DMS114 treated with DMSO at 0.1 percent for 48 hours (cell line): ENCODE measurements at regions not wholly inside any gene's neighbourhood (a gene's known extent, or its start where the extent isn't known, plus 50 kb on each side); places are given as distances from the start of the nearest gene placed in this dataset.
A peak's percentile ranks its signal among the peaks of the same experiment; 100 is the strongest.
"Not testable (repeated sequence)": the region's sequence is repeated elsewhere in the genome, so short reads cannot be mapped to it uniquely, and the experiment has no call there.

Experiments
- DNase-seq: peaks from one replicate; lab custom pipeline; 2025; ENCODE audit not compliant: unreplicated experiment; lab: John Stamatoyannopoulos, UW

DNA sequence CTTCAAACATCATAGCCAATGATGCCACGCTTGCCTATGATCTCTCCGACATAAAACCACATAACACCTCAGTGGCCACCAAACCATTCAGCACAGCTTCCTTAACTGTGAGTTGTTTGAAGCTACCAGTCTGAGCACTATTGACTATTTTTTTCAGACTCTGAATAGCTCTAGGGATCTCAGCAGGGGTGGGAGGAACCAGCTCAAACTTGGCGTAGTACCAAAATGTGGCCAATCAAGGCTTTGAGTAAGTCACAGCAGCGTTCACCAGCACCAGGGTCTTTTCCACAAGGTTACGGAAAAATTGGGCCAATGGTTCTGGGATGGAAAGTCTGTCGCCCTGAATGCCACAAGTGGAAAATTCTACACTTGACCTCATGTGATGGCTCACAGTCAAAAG lies 70.6 kb downstream of the SMPDL3A start:
- DNase-seq = no peak

DNA sequence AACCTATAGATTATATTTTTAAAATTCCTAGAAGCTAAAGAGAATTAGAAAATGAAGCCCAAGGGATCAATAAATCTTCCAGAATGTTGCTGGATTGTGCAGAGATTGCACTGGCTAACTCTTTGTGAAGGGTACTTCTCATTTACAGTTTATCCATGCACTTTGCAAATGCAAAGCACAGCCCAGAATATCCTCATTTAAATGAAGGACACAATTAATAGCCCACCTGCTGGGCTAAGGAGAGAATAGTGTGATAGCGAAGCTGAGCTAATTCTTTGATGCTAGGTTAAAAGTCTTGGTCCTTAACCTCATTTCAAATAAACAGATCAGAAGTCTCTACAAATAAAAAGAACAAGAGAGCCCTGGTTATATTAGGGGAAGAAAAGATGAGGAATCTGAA lies 72.5 kb downstream of the SMPDL3A start:
- no peak for DNase-seq

GRCh38 chr6:122868137-122868536 lies 79.1 kb downstream of the SMPDL3A start:
- no peak for DNase-seq

GRCh38 chr6:122869437-122870024 lies 80.5 kb downstream of the SMPDL3A start:
- DNase-seq = peak; percentile 44

- no peak for DNase-seq
Measured at GRCh38 chr6:122871079-122871478, 82.0 kb downstream of the SMPDL3A start.

GRCh38 chr6:122872311-122872710 lies 83.3 kb downstream of the SMPDL3A start:
- DNase-seq = no peak

- no peak for DNase-seq
Measured at GRCh38 chr6:122877302-122877701, 88.2 kb downstream of the SMPDL3A start.

DNA sequence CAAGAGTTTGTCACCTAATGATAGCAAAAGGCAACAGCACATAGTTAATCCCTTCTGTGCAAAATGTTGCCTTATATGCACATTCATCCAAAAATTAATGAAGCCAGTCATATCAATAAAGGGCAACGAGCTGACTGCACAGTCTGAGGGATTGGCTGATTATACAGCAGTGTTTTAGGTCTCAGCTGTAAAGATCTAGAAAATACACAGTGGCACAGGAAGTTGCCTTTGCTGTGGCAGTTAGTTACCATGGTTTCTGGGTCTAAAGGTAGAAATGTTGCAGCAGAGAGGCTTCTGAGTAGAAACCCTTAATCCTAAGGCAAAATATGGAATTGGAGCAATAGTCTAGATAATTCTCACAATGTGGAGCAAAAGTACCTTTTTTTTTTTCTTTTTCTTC lies 89.7 kb downstream of the SMPDL3A start:
- DNase-seq = no peak

GRCh38 chr6:122886481-122886880 lies 97.4 kb downstream of the SMPDL3A start:
- DNase-seq = no peak

DNA sequence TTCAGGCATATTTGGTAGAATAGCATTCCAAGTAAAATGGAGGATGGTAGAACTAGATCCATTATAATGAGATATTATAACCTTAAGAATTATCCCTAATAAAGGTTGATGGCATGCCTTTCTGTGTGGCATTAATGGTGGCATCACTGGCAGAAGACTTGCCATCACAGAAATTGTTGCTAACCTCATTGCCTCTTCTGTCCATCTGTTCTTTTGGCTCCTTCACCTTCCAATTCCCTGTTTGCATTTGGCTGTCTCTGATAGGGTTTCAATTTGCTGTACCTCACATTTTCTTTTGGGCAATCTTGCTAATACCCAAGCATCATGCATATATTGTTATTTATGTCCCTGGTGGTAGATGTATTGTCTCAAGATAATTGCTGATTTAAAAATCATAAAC lies 98.9 kb downstream of the SMPDL3A start:
- no peak for DNase-seq

GRCh38 chr6:122888680-122889079 lies 99.6 kb downstream of the SMPDL3A start:
- DNase-seq = not testable (repeated sequence)

DNA sequence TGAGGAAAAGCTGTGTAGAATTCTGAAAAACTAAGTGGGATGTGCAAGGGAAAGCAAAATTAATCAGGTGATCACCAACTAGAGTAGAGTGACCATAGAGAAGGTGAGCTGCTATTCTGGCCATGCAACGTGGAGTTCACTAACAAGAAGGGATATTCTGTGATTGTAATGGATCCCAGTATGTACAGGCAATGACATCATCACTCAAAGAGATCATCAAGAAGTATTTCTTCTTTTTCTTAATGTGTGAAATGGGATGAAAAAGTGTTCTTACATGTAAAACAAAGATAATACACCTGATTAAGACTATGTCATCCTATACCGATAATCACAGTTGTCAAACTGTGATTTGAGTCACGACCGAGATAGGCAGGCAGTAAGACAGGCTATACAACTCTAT lies 101.2 kb downstream of the SMPDL3A start:
- no peak for DNase-seq

GRCh38 chr6:122894791-122895190 lies 101.2 kb upstream of the CLVS2 start:
- no peak for DNase-seq

GRCh38 chr6:122902326-122902725 lies 93.7 kb upstream of the CLVS2 start:
- no peak for DNase-seq

DNA sequence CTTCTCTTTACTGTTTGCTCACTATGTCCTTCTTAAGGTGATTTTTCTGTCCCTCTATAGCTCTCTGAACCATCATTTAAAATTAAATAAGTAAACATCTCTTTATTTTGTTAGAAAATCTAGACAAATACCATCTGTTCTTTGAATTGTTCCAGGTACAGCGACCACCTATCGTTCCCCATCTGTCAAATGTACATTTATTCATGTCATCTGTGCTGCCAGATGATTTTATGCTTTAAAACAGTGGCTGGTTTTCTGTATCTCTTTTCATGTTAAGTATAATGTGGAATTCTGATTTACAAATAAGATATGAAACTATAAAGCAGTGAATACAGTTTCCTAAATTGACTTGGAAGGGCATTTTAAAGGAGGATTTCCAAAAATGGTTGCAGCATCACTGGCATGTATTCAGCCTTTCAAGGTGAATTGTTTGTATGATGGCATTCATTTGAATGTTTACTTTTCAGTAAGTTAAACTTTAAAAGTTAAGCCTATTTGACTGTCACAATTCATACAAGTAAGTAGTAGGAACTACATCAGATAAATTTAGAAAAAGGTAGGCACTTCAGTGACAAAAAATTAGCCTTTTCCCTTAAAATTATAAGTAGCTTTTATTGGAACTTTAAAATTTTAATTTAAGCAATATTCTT lies 92.6 kb upstream of the CLVS2 start:
- no peak for DNase-seq

DNA sequence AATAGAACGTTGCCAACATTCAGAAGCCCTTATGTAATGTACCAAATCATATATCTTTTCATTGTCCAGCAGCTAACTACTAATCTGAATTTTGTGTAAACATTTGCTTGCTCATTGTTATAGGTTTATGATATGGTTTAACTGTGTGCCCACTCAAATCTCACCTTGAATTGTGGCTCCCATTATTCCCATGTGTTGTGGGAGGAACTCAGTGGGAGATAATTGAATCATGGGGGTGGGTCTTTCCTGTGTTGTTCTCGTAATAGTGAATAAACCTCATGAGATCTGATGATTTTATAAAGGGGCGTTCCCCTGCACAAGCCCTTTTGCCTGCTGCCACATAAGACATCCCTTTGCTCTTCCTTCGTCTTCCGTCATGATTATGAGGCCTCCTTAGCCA lies 91.9 kb upstream of the CLVS2 start:
- no peak for DNase-seq

DNA sequence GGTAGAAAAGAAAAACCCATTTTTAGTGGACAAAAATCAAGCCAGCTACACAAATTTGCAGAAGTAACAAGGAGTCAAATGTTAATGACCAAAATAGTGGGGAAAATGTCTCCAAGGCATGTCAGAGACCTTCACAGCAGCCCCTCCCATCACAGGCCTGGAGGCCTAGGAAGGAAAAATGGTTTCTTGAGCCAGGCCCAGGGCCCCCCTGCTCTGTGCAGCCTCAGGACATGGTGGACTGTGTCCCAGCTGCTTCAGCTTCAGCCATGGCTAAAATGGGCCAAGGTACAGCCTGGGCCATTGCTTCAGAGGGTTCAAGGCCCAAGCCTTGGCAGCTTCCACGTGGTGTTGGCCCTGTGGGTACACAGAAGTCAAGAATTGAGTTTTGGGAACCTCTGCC lies 82.5 kb upstream of the CLVS2 start:
- DNase-seq = no peak

DNA sequence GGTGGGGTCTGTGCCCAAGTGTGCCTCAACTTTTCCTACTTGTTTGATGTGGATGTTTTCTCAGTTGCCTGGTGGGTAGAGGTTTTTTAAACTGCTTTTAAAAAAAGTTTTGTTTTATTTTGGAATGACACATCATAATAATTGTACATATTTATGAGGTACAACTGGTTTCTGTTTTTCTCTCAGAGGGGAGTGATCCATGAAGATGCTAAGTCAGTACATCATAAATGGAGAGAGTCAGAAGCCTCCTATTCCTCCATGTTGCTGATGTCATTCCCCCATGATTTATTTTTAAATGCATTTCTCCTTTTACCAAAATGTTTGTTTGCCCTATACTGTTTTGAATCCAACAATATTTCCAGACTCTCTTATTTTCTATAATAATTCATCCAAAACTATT lies 77.3 kb upstream of the CLVS2 start:
- DNase-seq = no peak

DNA sequence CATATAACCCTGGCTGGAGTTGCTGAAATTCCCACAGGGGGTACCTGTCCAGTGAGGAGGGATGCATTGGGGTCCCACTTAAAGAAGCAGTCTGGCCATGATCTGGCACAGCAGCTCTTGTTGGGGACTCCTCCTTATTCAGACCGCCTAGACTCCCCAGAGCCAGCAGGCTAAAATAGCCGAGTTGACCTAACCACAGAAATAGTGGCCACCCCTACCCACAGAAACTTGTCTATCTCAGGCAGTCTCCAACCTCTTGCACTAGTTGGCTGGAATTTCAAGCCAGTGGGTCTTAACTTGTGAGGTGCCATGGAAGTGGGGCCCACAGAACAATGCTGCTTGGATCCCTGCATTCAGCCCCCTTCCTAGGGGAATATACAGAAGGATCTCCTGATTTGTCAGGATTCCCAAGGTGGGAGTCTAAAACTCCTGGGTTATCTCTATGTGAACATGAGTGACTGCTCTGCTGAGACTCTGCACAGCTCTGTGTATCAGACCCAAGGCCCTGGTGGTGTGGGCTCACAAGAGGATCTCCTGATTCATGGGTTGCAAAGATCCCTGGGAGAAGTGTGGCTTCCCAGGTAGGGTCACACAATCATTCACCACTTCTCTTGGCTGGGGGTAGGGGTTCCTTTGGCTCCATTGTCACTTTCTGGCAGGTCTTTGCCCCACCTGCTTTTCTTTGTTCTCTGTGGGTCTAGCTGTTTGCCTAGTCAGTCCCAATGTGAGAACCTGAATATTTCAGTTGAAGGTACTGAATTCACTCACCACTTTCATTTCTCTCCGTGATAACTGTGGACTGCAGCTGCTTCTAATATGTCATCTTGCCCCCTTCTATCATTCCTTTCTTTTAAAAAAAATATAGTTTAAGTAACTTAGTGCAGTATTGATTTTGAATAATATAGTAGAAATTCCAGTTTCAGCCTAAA lies 65.5 kb upstream of the CLVS2 start:
- DNase-seq = no peak

GRCh38 chr6:122931916-122932315 lies 64.1 kb upstream of the CLVS2 start:
- DNase-seq = no peak

DNA sequence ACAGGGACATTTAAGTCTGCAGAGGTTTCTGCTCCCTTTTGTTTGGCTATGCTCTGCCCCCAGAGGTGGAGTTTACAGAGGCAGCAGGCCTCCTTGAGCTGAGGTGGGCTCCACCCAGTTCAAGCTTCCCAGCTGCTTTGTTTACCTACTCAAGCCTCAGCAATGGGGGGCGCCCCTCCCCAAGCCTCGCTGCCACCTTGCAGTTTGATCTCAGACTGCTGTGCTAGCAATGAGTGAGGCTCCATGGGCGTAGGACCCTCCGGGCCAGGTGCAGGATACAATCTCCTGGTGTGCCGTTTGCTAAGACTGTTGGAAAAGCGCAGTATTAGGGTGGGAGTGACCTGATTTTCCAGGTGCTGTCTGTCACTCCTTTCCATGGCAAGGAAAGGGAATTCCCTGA lies 51.1 kb upstream of the CLVS2 start:
- not testable (repeated sequence) for DNase-seq
